HK-2 (cell line): ENCODE measurements at regions not wholly inside any gene's neighbourhood (a gene's known extent, or its start where the extent isn't known, plus 50 kb on each side); places are given as distances from the start of the nearest gene placed in this dataset.

Source experiments
- DNase-seq: peaks from one replicate; pipeline ENCODE4 v3.0.0-alpha.2; 2018; ENCODE audit not compliant: unreplicated experiment

GRCh38 chr2:126748188-126748760, 92.3 kb downstream of the GYPC start:
- no peak for DNase-seq

GRCh38 chr2:126748929-126749518, 93.1 kb downstream of the GYPC start:
- DNase-seq: no peak

- no peak for DNase-seq
Measured at GRCh38 chr2:126749537-126749936, 93.6 kb downstream of the GYPC start.

- DNase-seq: no peak
Measured at GRCh38 chr2:126750506-126750905, 94.5 kb downstream of the GYPC start.

GRCh38 chr2:126751477-126751876, 95.5 kb downstream of the GYPC start:
- no peak for DNase-seq

- DNase-seq: no peak
Measured at GRCh38 chr2:126752876-126753275, 96.9 kb downstream of the GYPC start.

GRCh38 chr2:126753501-126754212, 97.7 kb downstream of the GYPC start:
- DNase-seq: no peak

- no peak for DNase-seq
Measured at GRCh38 chr2:126754240-126755004, 98.5 kb downstream of the GYPC start.

GRCh38 chr2:126756125-126756524, 100.2 kb downstream of the GYPC start:
- DNase-seq: no peak

- no peak for DNase-seq
Measured at GRCh38 chr2:126761256-126761980, 105.5 kb downstream of the GYPC start.

- DNase-seq: no peak
Measured at GRCh38 chr2:126761981-126762878, 106.3 kb downstream of the GYPC start.

GRCh38 chr2:126764686-126765265, 108.8 kb downstream of the GYPC start:
- no peak for DNase-seq

GRCh38 chr2:126765395-126765794, 109.4 kb downstream of the GYPC start:
- no peak for DNase-seq

- DNase-seq: no peak
Measured at GRCh38 chr2:126766295-126766968, 110.5 kb downstream of the GYPC start.

GRCh38 chr2:126766969-126767296, 111.0 kb downstream of the GYPC start:
- DNase-seq: no peak

GRCh38 chr2:126769118-126769517, 113.2 kb downstream of the GYPC start:
- DNase-seq: no peak

- no peak for DNase-seq
Measured at GRCh38 chr2:126770466-126770865, 114.5 kb downstream of the GYPC start.

- DNase-seq: no peak
Measured at GRCh38 chr2:126771094-126771493, 115.1 kb downstream of the GYPC start.

- DNase-seq: no peak
Measured at GRCh38 chr2:126771501-126772195, 115.7 kb downstream of the GYPC start.
